Kidney glomerular epithelial cell (primary cell): ENCODE measurements at regions not wholly inside any gene's neighbourhood (a gene's known extent, or its start where the extent isn't known, plus 50 kb on each side); places are given as distances from the start of the nearest gene placed in this dataset.
"Not testable (repeated sequence)": the region's sequence is repeated elsewhere in the genome, so short reads cannot be mapped to it uniquely, and the experiment has no call there.

ENCODE experiments used
- DNase-seq: peaks from one replicate; lab custom pipeline; 2025; lab: John Stamatoyannopoulos, UW

DNA sequence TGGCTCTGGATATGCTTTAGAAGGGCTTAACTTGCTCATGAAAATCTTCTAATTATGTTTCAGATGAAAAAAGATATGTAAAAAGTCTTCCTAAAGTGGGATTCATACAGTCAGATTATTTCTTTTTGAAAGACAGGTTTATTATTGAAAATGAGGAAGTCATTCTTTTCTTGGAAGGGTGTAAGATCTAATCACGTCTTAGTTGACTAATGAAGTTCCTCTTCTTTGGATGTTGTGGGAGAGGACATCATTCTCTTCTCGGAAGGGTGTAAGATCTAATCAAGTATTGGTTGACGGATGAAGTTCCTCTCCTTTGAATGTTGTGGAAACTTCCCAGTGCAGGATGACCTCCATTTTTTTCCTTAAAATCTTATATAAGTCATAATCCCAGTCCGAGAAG, 74.9 kb downstream of the ALG10 start:
- no peak for DNase-seq

DNA sequence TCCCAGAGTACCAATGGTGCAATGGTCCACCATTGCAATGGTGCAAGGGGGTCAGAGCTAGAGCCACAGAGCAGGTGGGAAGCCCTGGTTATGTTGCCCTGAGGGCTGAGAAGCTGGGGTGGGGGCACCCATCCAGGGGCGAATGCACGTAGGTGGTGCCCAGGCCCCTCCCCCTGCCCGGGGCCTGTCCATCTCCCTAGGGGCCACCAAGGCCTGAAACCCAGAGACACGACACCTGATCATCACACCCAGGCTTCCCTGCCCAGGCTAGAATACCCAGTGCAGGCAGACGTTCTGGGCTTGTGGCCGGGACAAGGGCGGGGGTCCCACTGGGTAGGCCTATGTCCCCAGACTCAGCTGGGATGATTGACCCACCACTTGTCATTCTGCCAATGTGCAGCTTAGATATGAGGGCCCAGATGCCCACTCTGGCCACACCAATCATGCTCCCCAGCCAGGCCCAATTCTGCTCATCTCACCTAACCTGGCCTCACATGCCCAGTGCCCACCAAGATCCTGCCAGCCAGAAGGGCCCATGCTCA, 83.2 kb downstream of the ALG10 start:
- DNase-seq, result no peak

DNA sequence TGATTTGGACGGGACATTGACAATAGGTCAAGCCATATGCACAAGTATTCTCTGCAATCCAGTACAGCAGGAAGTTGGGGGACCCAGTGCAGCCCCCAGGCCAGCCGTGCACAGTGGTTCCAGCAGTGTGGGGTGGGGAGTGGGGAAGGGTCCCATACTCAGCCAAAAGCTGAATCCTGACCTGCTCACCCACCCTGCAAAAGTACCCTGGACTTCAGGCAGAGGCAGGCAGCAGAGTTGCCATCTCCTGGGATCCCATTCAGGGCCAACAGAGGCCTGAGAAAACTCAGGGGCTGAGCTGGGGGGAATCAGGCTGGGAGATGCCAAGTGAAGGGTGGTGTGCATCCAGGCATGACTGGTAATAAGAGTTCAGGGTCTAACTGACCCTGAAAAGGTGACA, 83.9 kb downstream of the ALG10 start:
- no peak for DNase-seq

DNA sequence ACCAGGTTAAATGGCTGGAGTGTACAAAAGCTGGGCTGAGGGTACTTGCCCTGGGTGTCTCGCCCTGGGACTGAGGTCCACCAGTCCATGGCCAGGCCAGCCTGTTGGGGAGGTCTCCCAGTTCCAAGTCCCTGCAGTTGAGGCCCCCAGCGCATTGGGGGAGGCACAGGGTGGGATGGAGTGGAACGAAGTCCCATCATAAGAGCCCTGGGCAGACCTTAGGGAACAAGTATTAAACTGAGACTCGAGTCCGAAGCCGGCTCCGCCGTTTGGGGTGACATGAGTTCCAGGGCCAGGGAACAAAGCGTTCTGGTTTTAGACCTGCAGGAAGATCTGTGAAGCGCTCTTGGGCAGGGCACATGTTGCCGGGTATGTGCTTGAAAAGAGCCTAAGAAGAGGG, 84.7 kb downstream of the ALG10 start:
- DNase-seq, result no peak

DNA sequence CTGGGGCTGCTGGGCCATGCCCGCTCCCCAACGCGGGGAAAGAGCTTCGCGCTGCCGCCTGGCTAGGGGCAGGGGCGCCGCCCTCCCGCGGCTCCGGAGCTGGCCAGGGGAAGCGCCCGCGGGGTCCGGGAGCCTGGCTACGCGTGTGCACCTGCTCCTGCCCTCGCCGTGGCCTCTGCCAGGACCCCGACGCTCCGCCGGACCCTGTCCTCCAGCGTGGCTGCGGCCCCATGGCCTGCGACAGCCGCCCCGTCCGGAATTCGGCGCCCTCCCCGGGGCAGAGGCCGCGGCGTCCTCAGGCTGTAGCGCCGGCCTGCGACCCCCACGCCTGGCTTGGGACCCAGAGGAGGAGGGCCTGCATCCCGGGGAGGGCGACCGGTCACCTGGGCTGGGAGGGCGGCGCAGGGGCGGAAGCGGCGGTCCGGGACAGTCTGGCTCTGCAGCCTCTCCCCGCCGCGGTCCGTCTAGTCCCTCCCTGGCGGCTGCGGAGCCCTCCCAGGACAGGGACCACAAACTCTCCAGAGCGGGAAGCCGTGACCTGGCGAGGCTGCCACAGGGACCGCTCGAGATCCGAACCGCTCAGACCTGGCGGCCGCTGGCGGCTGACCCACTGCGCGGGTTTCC, 85.6 kb downstream of the ALG10 start:
- no peak for DNase-seq

DNA sequence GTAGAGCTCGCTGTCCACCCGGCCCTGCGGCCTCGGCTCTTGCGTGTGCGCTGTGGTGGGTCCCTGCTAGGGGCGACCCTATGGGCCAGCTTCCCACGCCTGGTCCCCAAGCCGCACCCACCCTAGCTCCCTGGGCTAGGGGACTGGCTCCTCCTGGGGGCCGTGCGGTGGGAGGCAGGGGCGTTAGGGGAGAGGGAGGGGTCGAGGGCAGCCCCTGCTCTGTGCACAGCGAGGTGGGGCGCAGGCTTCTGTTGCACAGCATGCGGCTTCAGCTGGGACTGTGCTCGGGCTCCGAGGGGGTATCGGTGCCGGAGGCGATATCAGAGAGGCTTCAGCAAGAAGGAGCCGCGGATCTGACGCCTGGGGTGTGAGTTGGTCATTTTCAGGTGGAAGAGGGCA, 86.1 kb downstream of the ALG10 start:
- no peak for DNase-seq

DNA sequence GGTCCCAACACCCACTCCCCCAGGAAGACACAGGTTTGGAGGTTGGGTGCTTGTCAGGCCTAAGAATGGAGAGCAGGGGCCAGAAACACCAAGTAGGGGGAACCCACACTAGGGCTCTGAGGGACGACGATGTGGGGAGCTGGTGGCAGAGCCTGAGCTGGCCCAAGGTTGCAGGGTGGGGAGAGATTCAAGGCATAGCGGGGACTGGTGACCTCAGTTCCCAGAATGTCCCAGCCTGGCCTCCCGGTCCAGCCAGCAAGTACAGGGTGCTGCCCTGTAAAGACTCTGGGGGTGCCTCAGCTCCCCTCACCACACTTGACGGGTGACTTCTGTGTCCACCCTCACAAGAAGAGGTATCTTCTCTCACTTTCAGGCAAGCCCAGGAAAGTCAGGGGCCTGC, 86.7 kb downstream of the ALG10 start:
- no peak for DNase-seq

DNA sequence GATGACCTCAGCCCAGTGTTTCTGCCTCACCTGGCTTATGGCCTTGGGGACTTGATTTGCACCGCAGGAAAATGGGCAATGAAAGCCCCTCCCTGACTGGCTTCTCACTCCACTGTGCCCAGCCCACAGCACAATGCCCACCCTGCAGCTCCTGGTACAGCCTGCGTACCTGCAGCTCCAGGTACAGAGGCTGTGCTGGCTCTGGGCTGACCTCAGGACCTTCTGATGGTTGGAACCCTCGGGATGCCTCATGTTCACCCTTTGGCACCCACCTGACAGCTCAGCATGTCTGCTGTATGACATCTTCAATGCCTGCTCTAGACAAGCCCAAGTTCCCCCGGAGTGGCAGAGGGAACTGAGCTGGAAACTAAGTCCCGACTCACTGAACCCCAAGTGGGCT, 87.1 kb downstream of the ALG10 start:
- no peak for DNase-seq

DNA sequence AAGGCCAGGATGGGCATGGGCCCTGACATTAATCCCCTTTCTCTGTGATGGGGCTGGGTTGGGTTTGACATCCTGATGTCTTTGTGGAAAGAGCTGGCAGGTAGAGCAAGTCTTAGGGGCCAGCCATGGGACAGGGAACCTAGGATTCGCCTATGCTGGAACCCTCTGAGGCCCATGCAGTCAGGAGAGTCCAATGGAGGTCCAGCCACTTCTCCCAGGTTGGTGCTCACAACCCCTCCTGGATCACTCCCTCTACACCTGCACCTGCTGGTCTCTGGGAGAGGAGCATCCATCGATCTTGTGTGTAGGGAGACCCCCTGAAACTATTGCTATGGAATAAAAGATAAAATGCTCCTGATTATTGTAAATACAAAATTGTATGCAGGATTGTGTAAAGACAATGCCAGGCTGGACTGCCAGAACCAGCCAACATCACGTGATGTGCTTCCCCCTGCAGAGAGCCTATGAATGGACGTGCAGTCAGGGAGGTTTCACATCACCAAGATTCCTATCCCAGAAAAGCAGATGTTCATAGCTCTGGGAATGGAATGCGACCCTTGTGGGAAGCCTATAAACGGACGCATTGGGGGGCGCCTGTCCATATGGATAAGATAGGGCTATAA, 87.7 kb downstream of the ALG10 start:
- DNase-seq, result not testable (repeated sequence)

DNA sequence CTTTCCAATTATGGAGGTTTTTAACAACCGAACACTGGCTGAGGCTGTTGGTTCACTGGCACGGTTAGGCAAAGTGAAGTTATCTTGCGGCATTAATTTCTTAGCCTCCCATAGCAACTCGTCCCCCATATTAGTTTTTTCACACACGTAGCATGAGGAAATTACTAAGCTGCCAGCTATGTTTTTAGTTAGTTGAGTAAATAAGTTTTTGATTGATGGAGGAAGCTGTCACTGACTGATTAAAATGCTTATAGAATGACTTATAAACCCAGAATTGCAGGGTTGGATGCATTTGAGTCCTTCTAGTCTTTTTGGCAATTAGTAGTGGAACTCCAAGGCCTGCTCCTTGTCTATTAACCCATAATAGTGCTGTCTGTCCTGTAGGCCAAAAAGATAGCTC, 97.1 kb downstream of the ALG10 start:
- peak; percentile 65 for DNase-seq

DNA sequence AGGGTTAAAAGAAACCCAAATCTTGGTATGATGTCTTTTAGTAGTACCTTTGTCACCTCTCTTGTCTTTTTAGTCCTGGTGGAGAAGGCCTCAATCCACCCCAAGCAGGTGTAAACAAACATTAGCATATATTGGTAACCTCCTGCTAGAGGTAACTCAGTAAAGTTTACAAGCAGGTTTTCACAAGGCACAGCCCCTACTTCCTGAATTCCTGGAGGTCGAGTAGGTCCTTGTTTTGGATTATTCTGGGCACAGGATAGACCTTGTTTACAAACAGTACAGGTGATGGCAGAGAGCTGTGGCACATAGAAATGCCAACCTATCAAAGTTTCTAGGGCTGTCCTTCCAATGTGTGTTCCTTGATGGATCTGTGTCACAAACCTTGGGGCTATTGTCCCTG, 99.1 kb downstream of the ALG10 start:
- DNase-seq, result no peak

DNA sequence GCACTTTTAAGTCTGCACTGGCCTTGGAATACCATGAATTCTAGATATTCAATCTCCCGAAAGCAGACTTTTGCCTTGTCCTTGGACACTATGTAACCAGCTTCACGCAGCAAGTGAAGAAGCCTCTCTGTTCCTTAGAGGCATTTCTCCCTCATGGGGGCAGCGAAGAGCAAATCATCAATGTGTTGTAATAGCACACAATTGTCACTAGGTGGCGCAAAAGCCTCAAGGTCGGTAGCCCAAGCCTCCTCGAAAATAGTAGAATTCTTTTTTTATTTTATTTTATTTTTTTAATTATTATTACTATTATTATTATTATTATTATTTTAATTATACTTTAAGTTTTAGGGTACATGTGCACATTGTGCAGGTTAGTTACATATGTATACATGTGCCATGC, 100.8 kb downstream of the ALG10 start:
- peak; percentile 73 for DNase-seq

DNA sequence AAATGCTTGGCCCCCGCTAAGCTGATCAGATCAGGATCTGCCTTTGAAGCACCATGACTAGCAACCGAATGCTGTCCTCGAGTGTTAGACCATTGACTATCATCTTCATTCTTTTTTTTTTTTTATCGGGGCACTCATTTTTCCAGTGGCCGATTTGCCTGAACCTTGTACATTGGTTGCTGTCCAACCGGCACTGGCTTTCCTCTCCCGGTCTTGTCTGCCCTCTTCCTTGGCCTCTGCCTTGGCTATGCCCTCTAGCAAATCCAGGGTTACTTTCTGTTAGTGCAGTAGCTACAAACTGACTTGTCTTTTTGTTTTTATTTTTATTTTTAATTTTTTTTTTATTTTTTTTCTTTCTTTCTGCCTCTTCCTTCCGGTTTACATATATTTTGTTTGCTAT, 102.3 kb downstream of the ALG10 start:
- DNase-seq, result no peak

DNA sequence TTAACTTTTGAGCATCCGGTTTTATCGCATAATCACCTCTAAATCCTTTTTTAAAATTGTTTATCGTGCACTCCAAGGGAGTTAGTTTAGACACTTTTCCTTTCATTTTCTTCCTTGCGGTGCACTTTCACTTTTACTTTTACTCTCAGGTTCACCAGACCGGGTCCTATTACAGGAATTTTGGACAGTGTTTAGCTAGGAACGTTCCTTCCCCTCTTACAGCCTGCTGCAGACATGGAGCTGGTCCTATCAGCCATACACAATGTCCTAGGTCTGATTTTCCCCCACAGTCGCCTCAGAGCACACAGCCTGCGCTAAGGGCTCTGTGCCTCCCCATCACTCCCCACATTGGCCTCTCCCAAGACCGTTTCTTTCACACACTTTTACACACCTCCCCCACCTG, 103.9 kb downstream of the ALG10 start:
- no peak for DNase-seq

DNA sequence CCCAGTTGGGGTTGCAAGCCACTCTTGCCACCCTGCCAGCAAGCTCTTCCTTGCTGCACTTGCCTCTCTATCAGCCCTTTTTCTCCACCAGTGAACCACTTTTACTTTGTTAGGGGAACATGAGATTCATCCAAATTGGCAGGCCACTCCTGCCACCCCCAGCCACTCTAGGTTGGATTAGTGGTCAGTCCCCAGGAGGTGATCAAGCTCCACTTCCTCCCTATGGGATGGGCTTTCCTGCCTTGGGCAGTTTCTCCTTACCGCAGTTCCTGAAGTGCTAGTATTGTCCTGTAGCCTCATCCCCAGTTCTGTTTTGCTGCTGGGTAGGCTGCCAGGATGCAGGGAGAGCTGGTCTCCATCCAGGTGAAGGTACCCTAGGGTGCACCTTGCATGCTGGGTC, 104.5 kb downstream of the ALG10 start:
- no peak for DNase-seq

DNA sequence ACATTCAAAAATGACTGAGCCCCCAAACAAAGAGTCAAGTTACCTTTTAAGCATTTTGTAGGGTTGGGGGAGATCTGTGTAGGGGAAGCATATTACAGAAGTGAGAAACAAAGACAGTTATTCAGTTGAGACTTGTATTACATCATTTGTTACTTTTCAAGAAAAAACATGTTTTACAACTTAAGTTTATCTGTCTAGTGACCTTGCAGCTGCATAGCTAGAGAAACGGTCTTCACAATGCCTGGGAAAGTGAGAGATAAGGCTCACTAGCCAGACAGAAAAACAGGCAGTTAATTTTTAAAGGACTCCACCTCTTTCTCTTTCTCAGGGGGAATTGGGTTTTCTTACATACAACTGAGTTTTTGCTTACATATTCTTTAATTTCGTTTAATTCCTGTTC, 105.1 kb downstream of the ALG10 start:
- not testable (repeated sequence) for DNase-seq

DNA sequence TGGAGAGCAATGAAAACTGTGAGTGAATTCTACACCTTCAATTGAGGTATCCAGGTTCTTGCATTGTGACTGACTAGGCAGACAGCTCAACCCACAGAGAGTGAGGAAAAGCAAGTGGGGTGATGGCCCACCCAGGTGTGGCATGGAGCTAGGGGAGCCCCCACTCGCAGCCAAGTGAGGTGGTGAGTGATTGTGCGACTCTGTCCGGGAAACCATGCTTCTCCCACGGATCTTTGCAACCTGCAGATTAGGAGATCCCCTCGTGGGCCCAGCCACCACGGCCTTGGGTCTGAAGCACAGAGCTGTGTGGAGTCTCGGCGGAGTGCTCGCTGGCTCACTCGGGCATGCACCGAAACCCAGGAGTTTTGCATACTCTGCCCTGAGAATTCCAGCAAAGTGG, 120.1 kb downstream of the ALG10 start:
- no peak for DNase-seq

DNA sequence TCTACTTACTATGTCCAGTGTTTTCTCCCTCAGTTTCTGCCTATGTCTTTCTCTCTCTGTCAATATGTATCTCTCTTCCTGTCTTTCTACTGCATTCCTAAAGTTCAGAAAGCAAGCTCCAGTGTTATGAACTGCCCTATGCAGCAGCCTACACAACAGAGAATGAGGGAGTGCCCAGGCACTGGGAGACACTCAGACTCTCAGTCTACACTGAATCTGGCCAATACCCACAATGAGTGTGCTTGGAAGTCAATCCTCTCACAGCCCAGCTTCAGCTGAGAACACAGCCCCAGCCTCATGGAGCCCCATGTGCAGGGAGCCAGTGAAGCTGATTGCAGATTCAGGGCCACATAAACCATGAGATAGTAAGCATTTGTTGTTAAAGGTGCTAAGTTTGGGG, 128.7 kb downstream of the ALG10 start:
- DNase-seq, result no peak

DNA sequence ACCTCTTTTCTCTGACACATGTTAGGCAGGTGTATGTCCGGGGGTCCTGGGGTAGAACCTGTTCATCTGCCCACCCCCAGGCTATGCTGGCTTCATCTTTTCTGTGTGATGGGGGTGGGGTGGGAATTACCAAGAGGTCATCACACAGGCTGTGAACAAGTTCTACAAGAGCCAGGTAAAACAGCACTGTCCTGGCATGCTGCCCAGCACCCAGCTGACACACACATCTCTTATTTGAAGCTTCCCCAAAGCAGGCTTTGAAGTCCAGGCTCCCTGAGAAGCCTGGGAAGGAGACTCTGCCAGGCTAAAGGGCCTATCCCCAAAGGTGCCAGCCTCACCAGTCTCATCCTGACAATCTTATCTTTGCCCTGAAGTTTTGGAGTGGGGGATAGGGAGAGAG, 141.1 kb downstream of the ALG10 start:
- no peak for DNase-seq

DNA sequence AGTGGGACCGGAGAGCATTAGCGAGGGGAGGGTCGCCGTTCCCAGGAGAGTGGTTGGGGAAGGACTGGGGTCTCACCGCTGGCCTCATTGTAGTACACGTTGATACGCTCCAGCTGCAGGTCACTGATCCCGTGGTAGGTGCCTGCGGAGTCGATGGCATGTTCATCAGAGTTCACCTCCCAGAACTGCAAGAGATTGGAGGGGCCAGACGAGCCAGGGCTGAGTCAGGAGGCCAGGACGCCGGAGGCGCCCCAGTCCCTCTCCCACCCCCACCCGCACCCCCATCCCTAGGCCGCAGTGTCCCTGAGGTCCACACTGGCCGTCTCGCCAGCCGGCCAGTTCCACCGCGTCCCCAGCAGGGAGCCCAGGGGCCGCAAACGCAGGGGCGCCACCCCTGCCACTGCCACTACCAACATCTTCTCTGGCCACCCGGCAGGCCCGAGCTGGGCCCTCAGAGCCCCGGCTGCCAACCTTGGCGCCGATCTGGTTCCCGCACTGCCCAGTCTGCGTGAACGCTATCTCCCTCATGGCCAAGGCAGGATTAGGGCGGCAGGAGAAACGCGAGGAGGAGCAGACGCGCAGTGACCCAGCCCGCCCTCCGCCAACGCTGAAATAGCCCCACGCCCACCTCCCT, 144.2 kb downstream of the ALG10 start:
- no peak for DNase-seq

DNA sequence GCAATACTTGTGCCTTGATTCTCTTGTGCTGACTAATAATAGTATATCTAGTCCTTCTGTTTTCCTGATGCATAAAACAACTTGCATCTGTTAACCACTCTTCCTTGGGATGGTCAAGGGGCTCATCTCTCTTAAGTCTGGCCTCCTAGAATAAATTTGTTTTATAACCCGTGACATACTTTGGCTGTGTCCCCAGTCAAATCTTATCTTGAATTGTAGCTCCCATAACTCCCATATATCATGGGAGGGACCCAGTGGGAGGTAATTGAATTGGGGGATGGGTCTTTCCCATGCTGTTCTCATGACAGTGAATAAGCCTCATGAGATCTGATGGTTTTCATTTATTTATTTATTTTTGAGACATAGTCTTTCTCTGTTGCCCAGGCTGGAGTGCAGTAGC, 146.2 kb downstream of the ALG10 start:
- not testable (repeated sequence) for DNase-seq

DNA sequence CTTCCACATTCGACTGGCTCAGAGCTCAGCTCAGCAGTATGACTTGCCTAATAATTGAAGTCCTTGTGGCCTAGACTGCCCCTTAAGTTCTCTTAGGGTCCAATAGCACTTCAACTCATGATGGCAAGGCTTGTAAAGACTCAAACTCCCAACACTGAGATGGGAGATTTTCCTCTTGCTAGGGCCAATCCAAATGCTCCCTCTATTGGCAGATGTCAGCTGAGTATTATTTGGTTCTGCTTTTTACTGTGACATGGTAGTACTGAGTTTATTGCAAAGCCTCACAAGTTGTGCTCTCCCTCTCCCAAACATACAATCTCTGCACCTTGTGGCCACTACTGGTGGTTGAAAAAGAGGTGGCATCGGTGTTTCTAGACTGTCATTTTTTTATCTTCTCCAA, 164.2 kb downstream of the ALG10 start:
- DNase-seq, result no peak

DNA sequence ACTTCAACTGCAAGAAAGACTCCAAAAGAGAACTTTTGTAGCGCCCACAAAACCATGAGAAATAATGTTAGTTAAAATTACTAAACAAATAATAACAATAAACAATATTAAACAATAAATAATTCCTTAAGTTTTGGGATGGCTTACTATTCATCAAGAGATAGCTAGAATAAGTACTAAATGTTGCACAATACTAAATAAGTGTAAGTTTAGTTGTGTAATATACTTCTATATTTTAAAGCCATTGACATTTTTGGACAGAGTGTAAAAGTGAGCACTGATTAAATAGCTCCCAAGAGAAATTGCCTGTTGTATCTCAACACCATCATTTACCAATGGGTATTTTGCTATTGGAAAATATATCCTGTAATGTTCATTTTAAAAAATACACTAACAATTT, 166.7 kb downstream of the ALG10 start:
- no peak for DNase-seq

DNA sequence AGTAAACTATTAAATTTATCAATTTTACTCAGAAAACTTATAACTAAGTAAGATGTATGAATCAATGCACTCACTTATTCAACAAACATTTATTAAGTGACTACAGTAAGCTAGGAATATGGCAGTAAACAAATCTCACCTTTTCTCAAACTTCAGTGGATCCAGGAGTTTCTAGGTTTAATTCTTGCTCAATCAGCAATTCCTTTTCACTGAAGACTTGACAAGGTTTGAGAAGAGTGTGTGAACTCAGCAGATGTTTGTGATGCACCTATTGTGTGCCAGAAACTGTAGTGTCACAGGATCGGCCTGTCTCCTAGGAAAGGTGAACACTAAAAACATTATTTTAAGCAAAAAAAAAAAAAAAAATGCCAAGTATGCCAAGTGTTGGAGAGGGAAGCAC, 167.8 kb downstream of the ALG10 start:
- DNase-seq, result no peak
